ENCODE measurements at regions not wholly inside any gene's neighbourhood (a gene's known extent, or its start where the extent isn't known, plus 50 kb on each side); places are given as distances from the start of the nearest gene placed in this dataset.

DNA sequence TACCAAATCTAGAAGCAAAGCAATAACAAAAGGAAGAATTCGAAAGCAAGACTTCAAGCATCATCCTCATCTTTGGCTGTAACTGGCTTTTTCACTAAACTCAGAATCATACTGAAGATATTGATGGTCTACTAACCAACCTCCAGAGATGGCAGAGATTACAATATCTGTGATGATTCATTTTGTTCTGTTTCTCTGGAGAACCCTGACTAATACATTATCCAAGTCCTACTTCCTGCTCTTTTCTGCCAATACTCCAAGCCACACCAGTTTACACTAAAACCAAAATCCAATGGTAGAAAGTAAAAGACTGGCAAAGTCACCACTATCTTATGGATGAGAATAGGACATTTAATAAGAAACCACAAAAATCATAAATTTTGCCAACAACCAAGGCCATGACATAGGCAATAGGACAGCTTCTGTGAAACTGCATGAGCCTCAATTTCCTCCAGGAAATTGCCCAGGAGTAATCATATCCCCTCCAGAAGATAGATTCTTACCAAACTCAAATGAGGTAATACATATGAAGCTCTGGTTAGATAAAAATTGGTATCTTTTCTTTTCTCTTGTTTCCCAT is 159.8 kb downstream of the METTL4 start:
- TF ChIP-seq EZH2 (IDR thresholded peaks at IDR 0.05; ENCODE audit: insufficient read depth, low read length), result no peak
- TF ChIP-seq, protein P1, sequence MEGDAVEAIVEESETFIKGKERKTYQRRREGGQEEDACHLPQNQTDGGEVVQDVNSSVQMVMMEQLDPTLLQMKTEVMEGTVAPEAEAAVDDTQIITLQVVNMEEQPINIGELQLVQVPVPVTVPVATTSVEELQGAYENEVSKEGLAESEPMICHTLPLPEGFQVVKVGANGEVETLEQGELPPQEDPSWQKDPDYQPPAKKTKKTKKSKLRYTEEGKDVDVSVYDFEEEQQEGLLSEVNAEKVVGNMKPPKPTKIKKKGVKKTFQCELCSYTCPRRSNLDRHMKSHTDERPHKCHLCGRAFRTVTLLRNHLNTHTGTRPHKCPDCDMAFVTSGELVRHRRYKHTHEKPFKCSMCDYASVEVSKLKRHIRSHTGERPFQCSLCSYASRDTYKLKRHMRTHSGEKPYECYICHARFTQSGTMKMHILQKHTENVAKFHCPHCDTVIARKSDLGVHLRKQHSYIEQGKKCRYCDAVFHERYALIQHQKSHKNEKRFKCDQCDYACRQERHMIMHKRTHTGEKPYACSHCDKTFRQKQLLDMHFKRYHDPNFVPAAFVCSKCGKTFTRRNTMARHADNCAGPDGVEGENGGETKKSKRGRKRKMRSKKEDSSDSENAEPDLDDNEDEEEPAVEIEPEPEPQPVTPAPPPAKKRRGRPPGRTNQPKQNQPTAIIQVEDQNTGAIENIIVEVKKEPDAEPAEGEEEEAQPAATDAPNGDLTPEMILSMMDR (IDR thresholded peaks at IDR 0.05; ENCODE audit: insufficient read depth, low read depth, low read length), result no peak

All from astrocyte (in vitro differentiated cells and primary cell).